HG02759 (cell line): ENCODE measurements at regions not wholly inside any gene's neighbourhood (a gene's known extent, or its start where the extent isn't known, plus 50 kb on each side); places are given as distances from the start of the nearest gene placed in this dataset.

Experiments
- ATAC-seq: cut with Tn5 transposase; IDR thresholded peaks from one replicate; pipeline ENCODE4 v1.9.1; 2021; ENCODE audit warnings: mild to moderate bottlenecking, moderate library complexity; ENCODE audit not compliant: unreplicated experiment

- ATAC-seq = no peak
Measured at GRCh38 chr9:107989099-107989498, 499.5 kb upstream of the KLF4 start.

- ATAC-seq = no peak
Measured at GRCh38 chr9:107984956-107985355, 495.4 kb upstream of the KLF4 start.

GRCh38 chr9:107983762-107984161 lies 494.2 kb upstream of the KLF4 start:
- ATAC-seq = no peak

- no peak for ATAC-seq
Measured at GRCh38 chr9:107983181-107983603, 493.6 kb upstream of the KLF4 start.

- no peak for ATAC-seq
Measured at GRCh38 chr9:107982745-107983144, 493.2 kb upstream of the KLF4 start.

GRCh38 chr9:107982001-107982400 lies 492.4 kb upstream of the KLF4 start:
- no peak for ATAC-seq

GRCh38 chr9:107980984-107981383 lies 491.4 kb upstream of the KLF4 start:
- no peak for ATAC-seq

GRCh38 chr9:107976767-107977166 lies 487.2 kb upstream of the KLF4 start:
- ATAC-seq = no peak

GRCh38 chr9:107975426-107976010 lies 485.9 kb upstream of the KLF4 start:
- ATAC-seq = no peak

- ATAC-seq = no peak
Measured at GRCh38 chr9:107973451-107973850, 483.9 kb upstream of the KLF4 start.

- ATAC-seq = no peak
Measured at GRCh38 chr9:107972346-107972745, 482.8 kb upstream of the KLF4 start.

- ATAC-seq = no peak
Measured at GRCh38 chr9:107971241-107971640, 481.7 kb upstream of the KLF4 start.

- no peak for ATAC-seq
Measured at GRCh38 chr9:107970726-107971125, 481.2 kb upstream of the KLF4 start.

- ATAC-seq = no peak
Measured at GRCh38 chr9:107969727-107970126, 480.2 kb upstream of the KLF4 start.

GRCh38 chr9:107969141-107969540 lies 479.6 kb upstream of the KLF4 start:
- ATAC-seq = no peak

GRCh38 chr9:107963246-107963645 lies 473.7 kb upstream of the KLF4 start:
- ATAC-seq = no peak

GRCh38 chr9:107960916-107961315 lies 471.3 kb upstream of the KLF4 start:
- ATAC-seq = no peak

GRCh38 chr9:107954312-107954711 lies 464.7 kb upstream of the KLF4 start:
- ATAC-seq = no peak

- ATAC-seq = no peak
Measured at GRCh38 chr9:107953556-107954125, 464.1 kb upstream of the KLF4 start.

- no peak for ATAC-seq
Measured at GRCh38 chr9:107952773-107953172, 463.2 kb upstream of the KLF4 start.

GRCh38 chr9:107951511-107951910 lies 461.9 kb upstream of the KLF4 start:
- ATAC-seq = no peak

GRCh38 chr9:107949061-107949460 lies 459.5 kb upstream of the KLF4 start:
- ATAC-seq = no peak

- no peak for ATAC-seq
Measured at GRCh38 chr9:107948601-107949000, 459.0 kb upstream of the KLF4 start.
